Adrenal gland (tissue), 9 donors: ENCODE measurements at regions not wholly inside any gene's neighbourhood (a gene's known extent, or its start where the extent isn't known, plus 50 kb on each side); places are given as distances from the start of the nearest gene placed in this dataset.

ENCODE experiments used
- DNase-seq, 7 donors: peaks; one replicate each; pipeline ENCODE4 v3.0.0-alpha.2; 2019 to 2020
- H3K27ac ChIP-seq, 5 donors: fragments of 200-600 bp; sonication (generic) in 4 of 5; 1 replicate in 3 of 5; 2 replicates in 2 of 5; pipeline versions ENCODE4 v1.5.1 to v1.8.0; 2016 to 2020; ENCODE audit warnings: mild to moderate bottlenecking in 1 of 5
- H3K27me3 ChIP-seq: fragments of 200-600 bp; 2 replicates; pipeline ENCODE4 v1.8.0; 2021
- H3K36me3 ChIP-seq, 2 donors: fragments of 200-600 bp; replicated peaks in 1 of 2; 1 replicate in 1 of 2; 2 replicates in 1 of 2; pipeline versions ENCODE4 v1.5.1 to v1.8.0; 2018 to 2022
- H3K4me1 ChIP-seq, 2 donors: fragments of 200-600 bp; replicated peaks in 1 of 2; 1 replicate in 1 of 2; 2 replicates in 1 of 2; pipeline versions ENCODE4 v1.5.1 to v1.8.0; 2018 to 2021
- H3K4me3 ChIP-seq, 4 donors: fragments of 200-600 bp; sonication (generic) in 3 of 4; one replicate each; pipeline ENCODE4 v1.5.1; 2016 to 2018
- H3K9me3 ChIP-seq, 3 donors: fragments of 200-600 bp; sonication (generic) in 1 of 3; replicated peaks in 1 of 3; 1 replicate in 2 of 3; 2 replicates in 1 of 3; pipeline versions ENCODE4 v1.5.1 to v1.8.0; 2016 to 2021
- POLR2A ChIP-seq, 2 donors: fragments of 450-650 bp; IDR thresholded peaks; one replicate each; pipeline ENCODE4 v1.6.1; 2017; ENCODE audit warnings: antibody characterized with exemption in 2 of 2, mild to moderate bottlenecking in 2 of 2, moderate library complexity in 1 of 2
- WGBS, 4 donors: extraction: QIAGEN DNeasy Blood & Tissue Kit in 2 of 4; methylation state at CpG; one replicate each; pipeline versions ENCODE4 v1.1.5 to v1.1.7; 2013 to 2017; 5-methylcytosine and 5-hydroxymethylcytosine counted together
- intact Hi-C, 2 donors: fragments of 100-400 bp; cut with DNase I; formaldehyde crosslinking; loops; one replicate each; pipeline versions ENCODE4 v1.14.1 to v1.15.0; 2022 to 2023
- TF ChIP-seq, protein P1 (sequence below), 6 experiments: fragments of 450-650 bp in 4 of 6; fragments of 200-600 bp in 2 of 6; sonication (generic) in 1 of 6; IDR thresholded peaks; 1 replicate in 5 of 6; 2 replicates in 1 of 6; pipeline versions ENCODE4 v1.5.1 to v1.8.0; 2016 to 2021; ENCODE audit warnings: antibody characterized with exemption in 6 of 6, mild to moderate bottlenecking in 2 of 6, moderate library complexity in 1 of 6
- donor health status: healthy with polysubstance abuse.
- donor health status: Bipolar disorder and iron deficiency.
- donor health status: DM: yes; HTN: yes; CAD: no.
- donor health status: DM: no; HTN: no; CAD: no.
- donor health status: DM: no; HTN: no; CAD: no.

DNA sequence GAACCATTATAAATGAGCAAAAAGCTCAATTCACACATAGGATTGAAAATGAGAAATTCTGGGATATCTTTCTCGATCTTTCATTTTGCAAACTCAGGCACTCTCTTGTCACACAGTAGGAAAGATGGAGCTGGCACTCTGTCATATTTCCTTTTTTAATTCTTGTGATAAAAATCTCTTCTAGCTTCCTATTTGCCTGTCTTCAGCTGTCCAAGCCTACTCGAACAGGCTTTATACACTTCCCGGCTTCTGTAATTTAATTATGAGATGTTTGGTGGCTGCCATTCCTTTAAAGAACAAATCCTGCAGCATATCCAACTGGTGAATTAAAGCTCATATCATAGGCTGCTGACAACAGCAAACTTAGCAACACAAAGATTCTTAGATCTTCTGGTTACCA is 1484.3 kb upstream of the PIK3C3 start:
- no peaks in the 10 kb centered on the region for H3K9me3 ChIP-seq
- WGBS, 4 donors: 73 to 84% (median 77%) methylated on average over 3 of the region's 3 CpGs
- no peak overlapping the region for H3K27ac ChIP-seq
- no peaks in the 10 kb centered on the region for H3K4me1 ChIP-seq
- intact Hi-C loops: no loop called here
- TF ChIP-seq, protein P1, sequence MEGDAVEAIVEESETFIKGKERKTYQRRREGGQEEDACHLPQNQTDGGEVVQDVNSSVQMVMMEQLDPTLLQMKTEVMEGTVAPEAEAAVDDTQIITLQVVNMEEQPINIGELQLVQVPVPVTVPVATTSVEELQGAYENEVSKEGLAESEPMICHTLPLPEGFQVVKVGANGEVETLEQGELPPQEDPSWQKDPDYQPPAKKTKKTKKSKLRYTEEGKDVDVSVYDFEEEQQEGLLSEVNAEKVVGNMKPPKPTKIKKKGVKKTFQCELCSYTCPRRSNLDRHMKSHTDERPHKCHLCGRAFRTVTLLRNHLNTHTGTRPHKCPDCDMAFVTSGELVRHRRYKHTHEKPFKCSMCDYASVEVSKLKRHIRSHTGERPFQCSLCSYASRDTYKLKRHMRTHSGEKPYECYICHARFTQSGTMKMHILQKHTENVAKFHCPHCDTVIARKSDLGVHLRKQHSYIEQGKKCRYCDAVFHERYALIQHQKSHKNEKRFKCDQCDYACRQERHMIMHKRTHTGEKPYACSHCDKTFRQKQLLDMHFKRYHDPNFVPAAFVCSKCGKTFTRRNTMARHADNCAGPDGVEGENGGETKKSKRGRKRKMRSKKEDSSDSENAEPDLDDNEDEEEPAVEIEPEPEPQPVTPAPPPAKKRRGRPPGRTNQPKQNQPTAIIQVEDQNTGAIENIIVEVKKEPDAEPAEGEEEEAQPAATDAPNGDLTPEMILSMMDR (IDR thresholded peaks at IDR 0.05): no peak
- no peak for TF ChIP-seq POLR2A (IDR thresholded peaks at IDR 0.05)
- H3K36me3 ChIP-seq: no peaks in the 10 kb centered on the region
- DNase-seq: no peak
- no peak overlapping the region for H3K4me3 ChIP-seq
- H3K27me3 ChIP-seq: no peaks in the 10 kb centered on the region

DNA sequence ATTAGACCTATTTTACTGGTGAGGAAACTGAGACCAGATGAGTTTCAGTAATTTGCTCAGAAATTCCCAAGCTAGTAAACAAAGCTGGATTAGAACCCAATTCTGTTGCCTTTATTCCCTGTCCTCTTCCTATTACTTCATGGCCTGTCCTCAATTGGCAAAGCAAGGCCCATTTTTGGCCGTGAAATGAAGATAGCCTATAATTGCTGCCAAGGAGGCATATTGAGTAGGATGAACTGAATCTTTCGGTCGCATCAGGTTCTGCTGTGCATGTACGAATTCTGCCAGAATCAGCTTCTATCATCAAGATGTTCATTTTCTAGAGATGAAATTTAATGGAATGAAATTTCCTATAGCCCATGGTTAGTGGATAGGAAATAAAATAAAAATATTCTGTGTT is 1485.2 kb upstream of the PIK3C3 start:
- intact Hi-C loops: no loop called here
- no peaks in the 10 kb centered on the region for H3K4me1 ChIP-seq
- H3K4me3 ChIP-seq: no peak overlapping the region
- WGBS, 4 donors: 86 to 94% (median 90%) methylated on average over 4 of the region's 4 CpGs
- no peak for TF ChIP-seq POLR2A (IDR thresholded peaks at IDR 0.05)
- TF ChIP-seq, protein P1 (IDR thresholded peaks at IDR 0.05): no peak
- H3K9me3 ChIP-seq: no peaks in the 10 kb centered on the region
- no peak overlapping the region for H3K27ac ChIP-seq
- no peak for DNase-seq
- H3K27me3 ChIP-seq: no peaks in the 10 kb centered on the region
- no peaks in the 10 kb centered on the region for H3K36me3 ChIP-seq

DNA sequence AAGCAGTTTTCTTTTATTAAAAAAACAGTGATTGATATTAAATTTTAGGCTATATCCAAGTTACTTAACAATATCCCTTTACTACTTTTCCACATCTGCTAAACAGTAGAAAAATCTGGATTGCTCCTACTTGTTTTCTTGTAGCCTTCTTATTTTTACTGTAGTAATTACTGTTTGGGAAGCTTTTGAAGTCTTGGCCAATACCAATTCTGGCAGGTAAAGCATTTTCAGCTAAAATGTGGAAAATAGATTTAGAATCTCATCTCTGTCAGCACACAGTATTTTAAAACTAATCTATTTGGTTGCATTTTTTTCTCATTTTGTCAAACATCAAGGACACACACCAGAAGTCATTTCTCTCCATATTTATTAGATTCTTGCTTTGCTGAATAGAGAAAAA is 1485.7 kb upstream of the PIK3C3 start:
- Histone ChIP-seq H3K4me1 (no peaks in the 10 kb centered on the region), H3K9me3 (no peaks in the 10 kb centered on the region), H3K27me3 (no peaks in the 10 kb centered on the region), H3K36me3 (no peaks in the 10 kb centered on the region), H3K27ac (no peak overlapping the region), H3K4me3 (no peak overlapping the region)
- intact Hi-C loops: no loop called here
- DNase-seq: no peak
- TF ChIP-seq, protein P1 (IDR thresholded peaks at IDR 0.05): no peak
- no peak for TF ChIP-seq POLR2A (IDR thresholded peaks at IDR 0.05)

DNA sequence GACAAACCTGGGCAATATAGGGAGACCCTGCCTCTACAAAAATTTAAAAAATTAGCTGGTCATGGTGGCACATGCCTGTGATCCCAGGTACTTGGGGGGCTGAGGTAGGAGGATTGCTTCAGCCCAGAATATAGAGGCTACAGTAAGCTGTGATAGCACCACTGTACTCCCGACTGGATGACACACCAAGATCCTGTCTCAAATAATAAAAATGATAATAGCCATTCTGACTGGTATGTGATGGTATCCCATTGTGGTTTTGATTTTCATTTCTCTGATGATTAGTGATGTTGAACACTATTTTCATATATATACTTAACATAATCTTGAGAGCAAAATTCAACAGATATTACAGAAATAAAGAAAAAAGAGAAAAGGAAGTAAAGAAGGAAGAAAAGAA is 1491.0 kb upstream of the PIK3C3 start:
- no peak for TF ChIP-seq POLR2A (IDR thresholded peaks at IDR 0.05)
- H3K4me1 ChIP-seq: no peaks in the 10 kb centered on the region
- no peaks in the 10 kb centered on the region for H3K9me3 ChIP-seq
- no peaks in the 10 kb centered on the region for H3K36me3 ChIP-seq
- WGBS, 4 donors: 53 to 73% (median 62%) methylated on average over 1 of the region's 1 CpG
- no peak overlapping the region for H3K27ac ChIP-seq
- intact Hi-C loops: no loop called here
- H3K27me3 ChIP-seq: no peaks in the 10 kb centered on the region
- no peak overlapping the region for H3K4me3 ChIP-seq
- no peak for DNase-seq

DNA sequence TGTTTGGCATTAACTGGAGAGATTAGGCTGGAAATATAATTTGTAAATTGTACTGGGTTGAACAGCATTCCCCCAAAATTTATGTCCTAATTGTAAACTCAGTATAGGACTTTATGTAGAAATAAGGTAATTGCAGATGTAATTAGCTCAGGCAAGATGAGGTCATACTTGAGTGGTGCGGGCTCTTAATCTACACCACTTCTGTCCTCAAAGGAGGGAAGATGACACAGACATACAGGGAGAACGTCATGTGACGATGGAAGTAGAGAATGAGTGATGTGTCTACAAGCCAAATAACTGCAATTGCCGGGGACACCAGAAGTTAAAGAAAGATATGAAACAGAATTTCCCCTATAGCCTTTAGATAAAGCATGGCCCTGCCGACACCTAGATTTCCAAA is 1501.1 kb upstream of the PIK3C3 start:
- H3K4me1 ChIP-seq: no peaks in the 10 kb centered on the region
- WGBS, 4 donors: 81 to 88% (median 84%) methylated on average over 5 of the region's 5 CpGs
- intact Hi-C loops: no loop called here

More for the DNA sequence above, 1501.1 kb upstream of the PIK3C3 start:
- no peaks in the 10 kb centered on the region for H3K27me3 ChIP-seq
- no peak overlapping the region for H3K4me3 ChIP-seq
- DNase-seq: no peak
- H3K36me3 ChIP-seq: no peaks in the 10 kb centered on the region
- H3K9me3 ChIP-seq: no peaks in the 10 kb centered on the region
- no peak overlapping the region for H3K27ac ChIP-seq
- TF ChIP-seq POLR2A (IDR thresholded peaks at IDR 0.05): no peak
- TF ChIP-seq, protein P1 (IDR thresholded peaks at IDR 0.05): no peak
